ENCODE measurements at regions not wholly inside any gene's neighbourhood (a gene's known extent, or its start where the extent isn't known, plus 50 kb on each side); places are given as distances from the start of the nearest gene placed in this dataset.

- DNase-seq, result no peak
Measured at GRCh38 chr9:28781481-28781880, 1208.2 kb upstream of the C9orf72 start.

GRCh38 chr9:28782630-28783029 is 1209.3 kb upstream of the C9orf72 start:
- no peak for DNase-seq

- DNase-seq, result no peak
Measured at GRCh38 chr9:28792716-28793115, 1219.4 kb upstream of the C9orf72 start.

- no peak for DNase-seq
Measured at GRCh38 chr9:28799876-28800275, 1226.6 kb upstream of the C9orf72 start.

GRCh38 chr9:28801144-28801799 is 1228.0 kb upstream of the C9orf72 start:
- no peak for DNase-seq

GRCh38 chr9:28805197-28805596 is 1231.9 kb upstream of the C9orf72 start:
- no peak for DNase-seq

- no peak for DNase-seq
Measured at GRCh38 chr9:28808042-28808441, 1234.8 kb upstream of the C9orf72 start.

GRCh38 chr9:28810388-28811075 is 1237.3 kb upstream of the C9orf72 start:
- no peak for DNase-seq

GRCh38 chr9:28820741-28821140 is 1247.5 kb upstream of the C9orf72 start:
- no peak for DNase-seq

- no peak for DNase-seq
Measured at GRCh38 chr9:28821240-28821639, 1248.0 kb upstream of the C9orf72 start.

GRCh38 chr9:28824432-28824963 is 1251.2 kb upstream of the C9orf72 start:
- DNase-seq, result no peak

- DNase-seq, result no peak
Measured at GRCh38 chr9:28832168-28832770, 1259.0 kb upstream of the C9orf72 start.

- no peak for DNase-seq
Measured at GRCh38 chr9:28834156-28834555, 1260.9 kb upstream of the C9orf72 start.

GRCh38 chr9:28839778-28840430 is 1266.6 kb upstream of the C9orf72 start:
- no peak for DNase-seq

GRCh38 chr9:28841775-28842174 is 1268.5 kb upstream of the C9orf72 start:
- peak; percentile 2 for DNase-seq

GRCh38 chr9:28847331-28847730 is 1274.0 kb upstream of the C9orf72 start:
- no peak for DNase-seq

- DNase-seq, result no peak
Measured at GRCh38 chr9:28848671-28849070, 1275.4 kb upstream of the C9orf72 start.

GRCh38 chr9:28853477-28853876 is 1280.2 kb upstream of the C9orf72 start:
- no peak for DNase-seq

GRCh38 chr9:28866951-28867350 is 1293.7 kb upstream of the C9orf72 start:
- no peak for DNase-seq

- DNase-seq, result no peak
Measured at GRCh38 chr9:28868228-28868990, 1295.1 kb upstream of the C9orf72 start.

GRCh38 chr9:28882529-28882928 is 1309.2 kb upstream of the C9orf72 start:
- DNase-seq, result no peak

- DNase-seq, result no peak
Measured at GRCh38 chr9:28883234-28883633, 1310.0 kb upstream of the C9orf72 start.
